ENCODE measurements at regions not wholly inside any gene's neighbourhood (a gene's known extent, or its start where the extent isn't known, plus 50 kb on each side); places are given as distances from the start of the nearest gene placed in this dataset.

DNA sequence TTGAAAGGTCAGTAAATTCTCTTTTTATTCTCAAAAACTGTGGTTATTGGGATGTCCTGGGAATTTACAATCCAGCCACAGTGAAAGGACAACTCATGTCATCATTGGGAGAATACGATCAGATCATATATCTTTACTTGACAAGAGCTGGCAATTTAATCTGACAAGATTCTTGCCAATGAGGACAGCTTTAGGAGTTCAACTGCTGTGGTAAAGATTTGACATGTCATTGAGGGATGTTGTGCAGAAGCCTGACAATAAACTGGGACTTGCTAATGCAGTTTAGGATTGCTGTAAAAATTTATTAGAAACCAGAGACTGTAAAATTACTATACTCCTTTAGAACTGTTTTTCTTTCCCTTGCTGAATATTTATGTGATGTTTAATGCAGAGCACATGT, 1131.0 kb downstream of the MAT2B start:
- TF ChIP-seq, protein P1, sequence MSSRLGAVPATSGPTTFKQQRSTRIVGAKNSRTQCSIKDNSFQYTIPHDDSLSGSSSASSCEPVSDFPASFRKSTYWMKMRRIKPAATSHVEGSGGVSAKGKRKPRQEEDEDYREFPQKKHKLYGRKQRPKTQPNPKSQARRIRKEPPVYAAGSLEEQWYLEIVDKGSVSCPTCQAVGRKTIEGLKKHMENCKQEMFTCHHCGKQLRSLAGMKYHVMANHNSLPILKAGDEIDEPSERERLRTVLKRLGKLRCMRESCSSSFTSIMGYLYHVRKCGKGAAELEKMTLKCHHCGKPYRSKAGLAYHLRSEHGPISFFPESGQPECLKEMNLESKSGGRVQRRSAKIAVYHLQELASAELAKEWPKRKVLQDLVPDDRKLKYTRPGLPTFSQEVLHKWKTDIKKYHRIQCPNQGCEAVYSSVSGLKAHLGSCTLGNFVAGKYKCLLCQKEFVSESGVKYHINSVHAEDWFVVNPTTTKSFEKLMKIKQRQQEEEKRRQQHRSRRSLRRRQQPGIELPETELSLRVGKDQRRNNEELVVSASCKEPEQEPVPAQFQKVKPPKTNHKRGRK (CRISPR knock-in tag; IDR thresholded peaks at IDR 0.05; ENCODE audit: borderline replicate concordance) = no peak
- TF ChIP-seq, protein P2, sequence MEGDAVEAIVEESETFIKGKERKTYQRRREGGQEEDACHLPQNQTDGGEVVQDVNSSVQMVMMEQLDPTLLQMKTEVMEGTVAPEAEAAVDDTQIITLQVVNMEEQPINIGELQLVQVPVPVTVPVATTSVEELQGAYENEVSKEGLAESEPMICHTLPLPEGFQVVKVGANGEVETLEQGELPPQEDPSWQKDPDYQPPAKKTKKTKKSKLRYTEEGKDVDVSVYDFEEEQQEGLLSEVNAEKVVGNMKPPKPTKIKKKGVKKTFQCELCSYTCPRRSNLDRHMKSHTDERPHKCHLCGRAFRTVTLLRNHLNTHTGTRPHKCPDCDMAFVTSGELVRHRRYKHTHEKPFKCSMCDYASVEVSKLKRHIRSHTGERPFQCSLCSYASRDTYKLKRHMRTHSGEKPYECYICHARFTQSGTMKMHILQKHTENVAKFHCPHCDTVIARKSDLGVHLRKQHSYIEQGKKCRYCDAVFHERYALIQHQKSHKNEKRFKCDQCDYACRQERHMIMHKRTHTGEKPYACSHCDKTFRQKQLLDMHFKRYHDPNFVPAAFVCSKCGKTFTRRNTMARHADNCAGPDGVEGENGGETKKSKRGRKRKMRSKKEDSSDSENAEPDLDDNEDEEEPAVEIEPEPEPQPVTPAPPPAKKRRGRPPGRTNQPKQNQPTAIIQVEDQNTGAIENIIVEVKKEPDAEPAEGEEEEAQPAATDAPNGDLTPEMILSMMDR (IDR thresholded peaks at IDR 0.05) = no peak
- TF ChIP-seq CREB1 (CRISPR knock-in tag; IDR thresholded peaks at IDR 0.05) = no peak
- TF ChIP-seq NFYB (CRISPR knock-in tag; conservative IDR thresholded peaks at IDR 0.05; ENCODE audit: low read depth) = no peak
- TF ChIP-seq, protein P3, sequence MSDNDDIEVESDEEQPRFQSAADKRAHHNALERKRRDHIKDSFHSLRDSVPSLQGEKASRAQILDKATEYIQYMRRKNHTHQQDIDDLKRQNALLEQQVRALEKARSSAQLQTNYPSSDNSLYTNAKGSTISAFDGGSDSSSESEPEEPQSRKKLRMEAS (CRISPR knock-in tag; IDR thresholded peaks at IDR 0.05) = no peak
- no peak for TF ChIP-seq ELF4 (CRISPR knock-in tag; IDR thresholded peaks at IDR 0.05; ENCODE audit: low read depth)
